AG09319 (cell line): ENCODE measurements at regions not wholly inside any gene's neighbourhood (a gene's known extent, or its start where the extent isn't known, plus 50 kb on each side); places are given as distances from the start of the nearest gene placed in this dataset.

Experiments used
- DNase-seq: peaks from one replicate; pipeline ENCODE4 v3.0.0-alpha.2; 2010; ENCODE audit warnings: low read depth; ENCODE audit errors: extremely low read depth
- TF ChIP-seq, protein P1 (sequence below): IDR thresholded peaks from 2 replicates; pipeline ENCODE4 v1.5.1; 2011; ENCODE audit warnings: low read depth, mild to moderate bottlenecking, inconsistent platforms, low read length, moderate library complexity

GRCh38 chr2:65775839-65776238, 343.4 kb upstream of the SPRED2 start:
- DNase-seq = no peak
- TF ChIP-seq, protein P1, sequence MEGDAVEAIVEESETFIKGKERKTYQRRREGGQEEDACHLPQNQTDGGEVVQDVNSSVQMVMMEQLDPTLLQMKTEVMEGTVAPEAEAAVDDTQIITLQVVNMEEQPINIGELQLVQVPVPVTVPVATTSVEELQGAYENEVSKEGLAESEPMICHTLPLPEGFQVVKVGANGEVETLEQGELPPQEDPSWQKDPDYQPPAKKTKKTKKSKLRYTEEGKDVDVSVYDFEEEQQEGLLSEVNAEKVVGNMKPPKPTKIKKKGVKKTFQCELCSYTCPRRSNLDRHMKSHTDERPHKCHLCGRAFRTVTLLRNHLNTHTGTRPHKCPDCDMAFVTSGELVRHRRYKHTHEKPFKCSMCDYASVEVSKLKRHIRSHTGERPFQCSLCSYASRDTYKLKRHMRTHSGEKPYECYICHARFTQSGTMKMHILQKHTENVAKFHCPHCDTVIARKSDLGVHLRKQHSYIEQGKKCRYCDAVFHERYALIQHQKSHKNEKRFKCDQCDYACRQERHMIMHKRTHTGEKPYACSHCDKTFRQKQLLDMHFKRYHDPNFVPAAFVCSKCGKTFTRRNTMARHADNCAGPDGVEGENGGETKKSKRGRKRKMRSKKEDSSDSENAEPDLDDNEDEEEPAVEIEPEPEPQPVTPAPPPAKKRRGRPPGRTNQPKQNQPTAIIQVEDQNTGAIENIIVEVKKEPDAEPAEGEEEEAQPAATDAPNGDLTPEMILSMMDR = no peak

DNA sequence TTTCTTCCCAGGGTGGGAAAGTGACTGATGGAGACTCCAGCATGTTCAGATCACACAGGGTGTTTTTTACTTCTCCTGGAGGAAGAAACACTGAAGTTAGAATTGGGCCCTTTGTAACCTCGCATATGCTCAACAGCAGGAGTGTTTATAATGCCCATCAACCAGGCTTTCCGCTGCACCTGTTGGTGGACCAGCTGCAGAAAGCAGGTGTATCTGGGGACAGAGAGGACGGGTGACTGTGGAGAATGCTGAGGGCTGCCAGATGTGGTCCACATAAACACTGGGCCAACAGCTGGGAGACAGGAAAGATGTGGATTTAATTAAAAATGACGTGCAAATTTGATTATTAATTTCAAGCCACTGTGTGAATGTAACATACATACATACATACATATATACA, 335.5 kb upstream of the SPRED2 start:
- TF ChIP-seq, protein P1 = no peak
- no peak for DNase-seq

DNA sequence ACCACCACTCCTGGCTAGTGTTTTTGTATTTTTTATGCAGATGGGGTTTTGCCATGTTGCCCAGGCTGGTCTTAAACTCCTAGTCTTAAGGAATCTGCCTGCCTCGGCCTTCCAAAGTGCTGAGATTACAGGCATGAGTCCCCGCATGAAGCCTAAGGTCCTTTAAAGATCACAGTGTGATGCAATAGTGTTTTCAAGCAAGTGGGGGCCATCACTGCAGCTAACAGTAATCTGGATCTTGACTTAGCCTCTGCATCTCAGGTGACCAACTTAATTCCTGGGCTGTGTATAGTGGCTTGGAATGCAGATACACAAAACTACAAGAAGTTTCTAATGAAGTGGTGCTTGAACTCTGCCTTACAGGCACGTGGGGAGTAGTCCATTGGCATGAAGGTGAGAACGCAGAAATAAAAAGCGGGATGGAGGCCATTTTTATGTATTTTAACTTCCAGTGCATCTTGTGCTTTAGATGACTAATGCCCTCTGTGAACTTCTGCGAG, 334.4 kb upstream of the SPRED2 start:
- TF ChIP-seq, protein P1 = no peak

DNA sequence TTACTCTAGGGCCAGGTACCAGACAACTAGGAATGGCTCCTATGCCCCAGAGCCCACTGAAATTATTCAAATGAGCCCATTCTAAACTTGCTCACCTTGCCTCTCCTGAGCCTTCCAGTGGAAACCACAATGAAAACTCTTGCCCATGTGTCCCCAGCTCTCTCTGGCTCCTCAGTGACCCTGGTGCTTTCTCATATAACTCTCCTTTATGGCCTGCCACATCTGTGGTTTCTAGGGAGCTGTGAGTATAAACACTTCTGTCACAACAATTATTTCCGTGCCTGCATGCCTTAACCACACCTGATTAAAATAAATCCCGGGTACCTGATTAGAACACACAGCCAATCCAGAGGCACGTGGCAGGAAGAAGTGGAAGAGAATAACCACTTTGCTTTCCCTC, 333.0 kb upstream of the SPRED2 start:
- no peak for DNase-seq
- TF ChIP-seq, protein P1 = no peak

More for the DNA sequence above, 334.4 kb upstream of the SPRED2 start:
- no peak for DNase-seq

- TF ChIP-seq, protein P1 = no peak
- no peak for DNase-seq
Measured at GRCh38 chr2:65762068-65762467, 329.7 kb upstream of the SPRED2 start.

- no peak for DNase-seq
- TF ChIP-seq, protein P1 = no peak
Measured at GRCh38 chr2:65754219-65754618, 321.8 kb upstream of the SPRED2 start.

- no peak for DNase-seq
- TF ChIP-seq, protein P1 = no peak
Measured at GRCh38 chr2:65751408-65751807, 319.0 kb upstream of the SPRED2 start.
